HG03521 (cell line): ENCODE measurements at regions not wholly inside any gene's neighbourhood (a gene's known extent, or its start where the extent isn't known, plus 50 kb on each side); places are given as distances from the start of the nearest gene placed in this dataset.

Experiments used
- ATAC-seq: cut with Tn5 transposase; IDR thresholded peaks from one replicate; pipeline ENCODE4 v1.9.1; 2021; ENCODE audit warnings: mild to moderate bottlenecking, moderate library complexity; ENCODE audit not compliant: unreplicated experiment

- no peak for ATAC-seq
These were observed 249.1 kb downstream of the QKI start for GRCh38 chr6:163663575-163663974.

GRCh38 chr6:163662604-163663225 lies 248.2 kb downstream of the QKI start:
- ATAC-seq, result no peak

- peak; percentile 85 for ATAC-seq
These were observed 246.8 kb downstream of the QKI start for GRCh38 chr6:163661272-163661671.

GRCh38 chr6:163659803-163660202 lies 245.3 kb downstream of the QKI start:
- ATAC-seq, result no peak

- ATAC-seq, result no peak
These were observed 241.0 kb downstream of the QKI start for GRCh38 chr6:163655217-163656121.

GRCh38 chr6:163651915-163652668 lies 237.6 kb downstream of the QKI start:
- no peak for ATAC-seq

GRCh38 chr6:163651426-163651825 lies 236.9 kb downstream of the QKI start:
- no peak for ATAC-seq

GRCh38 chr6:163648868-163649267 lies 234.3 kb downstream of the QKI start:
- ATAC-seq, result no peak

- no peak for ATAC-seq
These were observed 233.1 kb downstream of the QKI start for GRCh38 chr6:163647624-163648023.

- no peak for ATAC-seq
These were observed 232.3 kb downstream of the QKI start for GRCh38 chr6:163646866-163647265.

GRCh38 chr6:163646133-163646532 lies 231.6 kb downstream of the QKI start:
- ATAC-seq, result no peak

GRCh38 chr6:163645560-163645959 lies 231.0 kb downstream of the QKI start:
- ATAC-seq, result no peak

- ATAC-seq, result no peak
These were observed 229.3 kb downstream of the QKI start for GRCh38 chr6:163643866-163644265.

- ATAC-seq, result no peak
These were observed 227.2 kb downstream of the QKI start for GRCh38 chr6:163641706-163642105.

GRCh38 chr6:163640641-163641040 lies 226.1 kb downstream of the QKI start:
- no peak for ATAC-seq

- peak; percentile 84 for ATAC-seq
These were observed 223.0 kb downstream of the QKI start for GRCh38 chr6:163637524-163637923.

GRCh38 chr6:163635731-163636364 lies 221.3 kb downstream of the QKI start:
- no peak for ATAC-seq

GRCh38 chr6:163635315-163635714 lies 220.8 kb downstream of the QKI start:
- no peak for ATAC-seq

- ATAC-seq, result no peak
These were observed 220.0 kb downstream of the QKI start for GRCh38 chr6:163634211-163635171.

GRCh38 chr6:163630991-163631390 lies 216.5 kb downstream of the QKI start:
- no peak for ATAC-seq
